Uterus (tissue), 3 donors: ENCODE measurements at regions not wholly inside any gene's neighbourhood (a gene's known extent, or its start where the extent isn't known, plus 50 kb on each side); places are given as distances from the start of the nearest gene placed in this dataset.
"Not testable (repeated sequence)": the region's sequence is repeated elsewhere in the genome, so short reads cannot be mapped to it uniquely, and the experiment has no call there.

ENCODE experiments used
- DNase-seq, 2 donors: peaks; one replicate each; pipeline ENCODE4 v3.0.0-alpha.2; 2019 to 2020
- H3K27ac ChIP-seq, 2 donors: fragments of 200-600 bp; sonication (generic); 1 replicate in 1 of 2; 2 replicates in 1 of 2; pipeline ENCODE4 v1.5.1; 2016 to 2018
- H3K27me3 ChIP-seq, 2 donors: fragments of 200-600 bp; sonication (generic); one replicate each; pipeline ENCODE4 v1.5.1; 2018 to 2019; ENCODE audit warnings: control low read depth in 1 of 2
- H3K36me3 ChIP-seq, 2 donors: fragments of 200-600 bp; sonication (generic); one replicate each; pipeline ENCODE4 v1.5.1; 2019; ENCODE audit warnings: control low read depth in 1 of 2
- H3K4me1 ChIP-seq, 2 donors: fragments of 200-600 bp; sonication (generic); one replicate each; pipeline ENCODE4 v1.5.1; 2018 to 2019; ENCODE audit warnings: control low read depth in 1 of 2
- H3K4me3 ChIP-seq, 2 donors: fragments of 200-600 bp; sonication (generic); 1 replicate in 1 of 2; 2 replicates in 1 of 2; pipeline ENCODE4 v1.5.1; 2018 to 2019; ENCODE audit warnings: mild to moderate bottlenecking in 1 of 2
- H3K9me3 ChIP-seq, 2 donors: fragments of 200-600 bp; sonication (generic); one replicate each; pipeline ENCODE4 v1.5.1; 2019; ENCODE audit warnings: control low read depth in 1 of 2
- CTCF ChIP-seq, 4 experiments: fragments of 200-600 bp in 2 of 4; fragments of 450-650 bp in 2 of 4; sonication (generic) in 2 of 4; IDR thresholded peaks; one replicate each; pipeline ENCODE4 v1.5.1; 2016 to 2019; ENCODE audit warnings: antibody characterized with exemption in 4 of 4, mild to moderate bottlenecking in 2 of 4, moderate library complexity in 1 of 4
- POLR2A ChIP-seq, 2 donors: fragments of 450-650 bp; IDR thresholded peaks; one replicate each; pipeline ENCODE4 v1.6.1; 2016; ENCODE audit warnings: antibody characterized with exemption in 2 of 2, mild to moderate bottlenecking in 1 of 2, moderate library complexity in 1 of 2
- intact Hi-C: fragments of 100-400 bp; cut with DNase I; formaldehyde crosslinking; loops from one replicate; pipeline ENCODE4 v1.15.1; 2023; ENCODE audit warnings: low total_unique reads
- donor health status: DM: yes; HTN: yes; CAD: no.

GRCh38 chr4:105067946-105068345 is 78.7 kb upstream of the TET2 start:
- intact Hi-C loops = no loop called here
- no peak for DNase-seq
- TF ChIP-seq POLR2A (IDR thresholded peaks at IDR 0.05) (no peak), CTCF (IDR thresholded peaks at IDR 0.05) (no peak)
- Histone ChIP-seq H3K9me3 (no peaks in the 10 kb centered on the region), H3K4me3 (no peak overlapping the region), H3K27ac (no peak overlapping the region), H3K4me1 (no peaks in the 10 kb centered on the region), H3K36me3 (no peaks in the 10 kb centered on the region), H3K27me3 (no peaks in the 10 kb centered on the region)

- no peaks in the 10 kb centered on the region for H3K27me3 ChIP-seq
- no peak for DNase-seq
- H3K4me3 ChIP-seq = no peak overlapping the region
- intact Hi-C loops = no loop called here
- H3K36me3 ChIP-seq = no peaks in the 10 kb centered on the region
- no peaks in the 10 kb centered on the region for H3K9me3 ChIP-seq
- no peak overlapping the region for H3K27ac ChIP-seq
- no peaks in the 10 kb centered on the region for H3K4me1 ChIP-seq
- TF ChIP-seq POLR2A (IDR thresholded peaks at IDR 0.05) (no peak), CTCF (IDR thresholded peaks at IDR 0.05) (no peak)
Observed at GRCh38 chr4:105068516-105068915, 78.2 kb upstream of the TET2 start.

GRCh38 chr4:105072095-105072494 is 74.6 kb upstream of the TET2 start:
- H3K4me3 ChIP-seq, H3K9me3 ChIP-seq, H3K4me1 ChIP-seq, H3K36me3 ChIP-seq, H3K27ac ChIP-seq, DNase-seq, H3K27me3 ChIP-seq, intact Hi-C loops: not testable (repeated sequence)

- no peaks in the 10 kb centered on the region for H3K4me1 ChIP-seq
- no peak overlapping the region for H3K27ac ChIP-seq
- no peak for DNase-seq
- H3K36me3 ChIP-seq = no peaks in the 10 kb centered on the region
- no peaks in the 10 kb centered on the region for H3K9me3 ChIP-seq
- H3K4me3 ChIP-seq = no peak overlapping the region
- H3K27me3 ChIP-seq = no peaks in the 10 kb centered on the region
- no peak for TF ChIP-seq CTCF (IDR thresholded peaks at IDR 0.05)
- no peak for TF ChIP-seq POLR2A (IDR thresholded peaks at IDR 0.05)
- intact Hi-C loops = no loop called here
Observed at GRCh38 chr4:105074097-105074496, 72.6 kb upstream of the TET2 start.

GRCh38 chr4:105075045-105075444 is 71.6 kb upstream of the TET2 start:
- TF ChIP-seq CTCF (IDR thresholded peaks at IDR 0.05) (no peak), POLR2A (IDR thresholded peaks at IDR 0.05) (no peak)
- Histone ChIP-seq H3K27ac (no peak overlapping the region), H3K9me3 (no peaks in the 10 kb centered on the region), H3K4me3 (no peak overlapping the region), H3K36me3 (no peaks in the 10 kb centered on the region), H3K27me3 (no peaks in the 10 kb centered on the region), H3K4me1 (no peaks in the 10 kb centered on the region)
- intact Hi-C loops = no loop called here
- DNase-seq = no peak
